ENCODE measurements at regions not wholly inside any gene's neighbourhood (a gene's known extent, or its start where the extent isn't known, plus 50 kb on each side); places are given as distances from the start of the nearest gene placed in this dataset.
A peak's percentile ranks its signal among the peaks of the same experiment; 100 is the strongest.

GRCh38 chr10:113420733-113421675 is 131.8 kb upstream of the HABP2 start:
- no peak for DNase-seq

DNA sequence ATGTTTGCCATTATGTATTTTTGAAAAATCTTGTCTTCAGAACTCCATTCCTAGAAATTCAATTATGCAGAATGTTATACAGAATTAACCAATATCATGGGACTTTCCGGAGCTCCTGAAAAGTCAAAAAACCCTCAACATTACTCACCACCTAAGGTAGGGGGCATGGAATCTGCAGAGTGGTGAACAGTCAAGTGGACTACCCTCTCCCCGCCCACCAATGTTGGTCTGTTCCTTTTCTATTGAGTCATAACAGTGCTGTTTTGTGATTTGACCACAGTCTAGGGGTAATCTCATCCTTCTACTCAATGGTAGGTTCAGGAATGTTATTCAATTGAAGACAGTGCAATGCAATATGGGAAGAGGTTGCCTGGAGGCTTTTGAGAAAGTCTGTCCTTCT is 130.5 kb upstream of the HABP2 start:
- DNase-seq, result no peak

DNA sequence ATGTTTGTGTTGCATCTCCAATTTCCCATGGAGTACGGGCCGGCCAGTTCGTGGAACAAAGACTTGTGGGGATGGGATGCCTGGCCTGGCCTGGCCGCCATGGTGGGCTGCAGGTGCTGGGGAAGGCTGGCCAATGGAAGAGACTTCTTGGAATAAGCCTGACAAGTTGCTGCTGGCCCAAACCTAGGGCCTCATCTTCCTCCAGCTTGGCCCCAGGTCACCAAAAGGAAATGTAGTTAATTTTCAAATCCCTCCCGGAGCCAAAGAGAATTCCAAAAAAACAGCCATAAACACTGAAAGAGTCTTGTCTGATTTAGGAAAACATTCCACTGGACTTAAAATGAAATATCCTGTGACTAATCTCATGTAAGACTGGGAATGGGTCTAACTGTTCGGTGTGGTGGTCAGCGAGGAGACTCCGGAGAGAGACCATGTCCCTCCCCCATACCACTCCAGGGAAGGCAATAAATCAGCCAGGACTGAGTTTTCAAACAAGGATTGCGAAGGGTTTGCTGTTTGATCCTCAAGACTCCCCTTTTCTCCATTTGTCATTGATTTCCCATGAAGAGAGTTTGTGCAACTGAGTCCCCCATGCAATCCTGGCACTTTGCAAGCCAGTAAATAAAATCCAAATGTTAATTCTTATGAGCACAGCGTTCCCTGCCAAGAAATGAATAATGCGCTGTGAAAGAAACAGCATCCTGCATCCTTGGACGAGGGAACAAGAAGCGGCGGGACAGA is 128.7 kb upstream of the HABP2 start:
- peak; percentile 86 for DNase-seq

- DNase-seq, result no peak
Observed at GRCh38 chr10:113425008-113425407, 127.8 kb upstream of the HABP2 start.

- DNase-seq, result no peak
Observed at GRCh38 chr10:113425541-113425951, 127.3 kb upstream of the HABP2 start.

DNA sequence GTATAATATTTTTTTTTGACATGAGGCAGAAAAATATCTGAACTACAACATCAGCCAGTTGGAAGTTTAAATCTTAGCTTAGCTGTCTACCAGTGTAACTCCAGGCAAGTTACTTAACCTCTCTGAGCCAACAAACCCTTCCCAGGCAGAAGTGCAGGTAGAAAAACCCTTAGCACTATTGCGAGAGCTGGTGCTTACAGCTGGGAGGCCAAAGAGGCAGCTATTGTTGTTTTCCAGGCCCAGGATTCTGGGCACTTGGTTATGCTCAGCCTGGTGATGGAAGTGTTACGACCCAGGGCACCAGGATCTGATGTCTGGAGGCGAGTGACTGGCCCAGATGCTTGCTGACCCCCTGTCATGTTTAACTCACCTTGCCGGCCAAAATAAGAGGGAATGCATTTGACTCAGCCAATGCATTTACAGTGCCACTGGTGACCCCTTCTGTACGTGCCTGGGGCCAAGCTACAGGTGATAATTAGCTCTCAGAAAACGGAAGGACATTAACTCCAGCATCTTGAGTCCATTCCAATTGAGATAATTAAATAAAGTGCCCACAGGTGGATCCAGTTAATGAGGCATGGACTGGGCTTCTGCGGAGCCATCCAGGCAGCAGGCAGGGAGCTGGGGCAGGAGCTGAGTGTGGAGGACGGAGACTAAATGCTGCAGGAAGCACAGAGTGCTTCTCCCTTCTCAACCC is 126.5 kb upstream of the HABP2 start:
- DNase-seq, result no peak

DNA sequence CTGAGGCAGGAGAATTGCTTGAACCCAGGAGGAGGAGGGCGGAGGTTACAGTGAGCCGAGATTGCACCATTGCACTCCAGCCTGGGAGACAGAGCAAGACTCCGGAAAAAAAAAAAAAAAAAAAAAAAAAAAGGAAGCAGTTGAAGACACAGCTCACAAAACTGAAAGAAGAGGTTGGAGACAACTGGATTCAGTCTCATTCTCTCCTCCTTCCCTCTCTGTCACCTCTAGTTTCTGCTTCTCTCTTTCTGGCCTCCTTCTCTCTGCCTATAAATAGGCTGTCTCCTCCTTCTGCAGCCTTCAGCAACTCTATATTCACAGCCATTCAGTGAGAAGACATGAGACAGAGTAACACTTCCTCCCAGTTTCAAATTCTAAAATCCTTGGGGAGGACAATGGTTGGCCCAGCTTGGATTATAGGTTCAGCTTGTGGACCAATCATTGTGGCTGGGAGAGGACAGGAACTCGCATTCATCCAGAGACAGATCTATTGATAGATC is 125.6 kb upstream of the HABP2 start:
- no peak for DNase-seq

GRCh38 chr10:113427811-113428558 is 124.9 kb upstream of the HABP2 start:
- no peak for DNase-seq

DNA sequence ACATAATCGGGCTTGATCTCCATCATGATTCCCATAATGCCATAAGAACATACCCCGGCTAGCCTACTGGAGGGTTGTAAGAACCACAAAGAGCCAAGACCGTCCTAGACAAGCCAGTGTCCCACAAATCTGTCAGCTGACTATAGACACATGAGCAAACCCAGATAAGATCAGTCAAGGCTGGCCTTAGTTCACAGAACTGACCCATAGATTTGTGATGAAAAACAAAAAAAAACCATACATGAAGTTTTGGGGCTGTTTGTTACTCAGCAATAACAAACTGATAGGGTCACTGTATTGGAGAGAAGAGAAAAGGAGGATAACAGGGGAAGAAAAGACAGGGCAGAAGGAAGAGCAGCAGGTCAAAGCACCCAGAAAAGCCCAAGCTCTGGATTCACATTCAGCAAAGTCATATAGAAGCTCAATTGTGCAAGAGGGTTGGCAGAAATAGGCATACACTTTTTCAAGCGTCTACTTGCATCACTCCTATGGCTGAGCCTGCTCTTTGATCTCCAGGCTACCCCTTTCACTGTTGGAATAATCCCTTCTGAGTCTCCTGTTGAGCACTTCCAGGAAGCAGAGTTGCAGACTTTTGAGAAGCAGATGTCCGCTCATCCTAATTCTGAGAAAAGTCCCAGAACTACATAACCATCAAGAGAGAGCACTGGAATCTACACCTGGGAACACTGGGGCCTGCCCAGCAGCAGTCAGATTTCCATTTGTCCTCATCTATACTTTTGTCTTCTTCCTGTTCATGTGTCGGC is 122.0 kb upstream of the HABP2 start:
- DNase-seq, result no peak

DNA sequence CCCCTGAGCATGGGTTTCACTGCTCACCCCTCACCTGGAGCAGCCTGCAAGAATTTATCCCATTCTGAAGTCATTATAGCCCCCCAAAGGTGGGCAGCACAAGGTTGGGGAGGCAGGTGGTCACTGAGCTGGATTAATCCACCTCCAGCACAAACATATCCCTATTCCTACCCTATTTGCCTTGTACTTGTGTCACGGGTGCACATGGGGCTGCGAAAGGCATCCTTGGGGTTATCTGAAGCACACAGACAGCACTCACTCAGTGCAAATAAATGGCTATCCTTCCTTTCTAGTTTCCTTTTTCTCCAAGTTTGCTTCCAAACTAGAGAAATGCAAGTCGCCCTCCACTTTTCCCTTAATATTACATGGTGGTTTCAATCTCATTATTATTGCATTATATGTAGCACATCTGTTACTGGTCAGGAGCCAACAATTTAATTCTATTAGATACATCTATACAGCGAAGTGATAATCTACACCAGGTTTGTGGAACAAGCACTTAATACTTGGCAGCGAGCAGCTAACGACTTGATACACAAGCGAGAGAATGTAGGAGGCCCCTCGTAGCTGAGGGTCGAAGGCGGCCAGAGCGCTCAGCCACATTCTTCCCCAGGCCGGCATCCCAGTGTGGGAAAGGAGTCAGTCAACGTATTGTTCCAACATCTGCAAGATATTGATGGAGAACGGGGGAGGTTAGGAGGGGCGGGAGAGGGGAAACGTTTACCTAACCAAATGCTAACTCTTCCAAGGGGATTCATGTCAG is 121.3 kb upstream of the HABP2 start:
- peak; percentile 43 for DNase-seq

GRCh38 chr10:113433711-113434110 is 119.1 kb upstream of the HABP2 start:
- no peak for DNase-seq

- no peak for DNase-seq
Observed at GRCh38 chr10:113434315-113434714, 118.5 kb upstream of the HABP2 start.

- no peak for DNase-seq
Observed at GRCh38 chr10:113434950-113435349, 117.9 kb upstream of the HABP2 start.

DNA sequence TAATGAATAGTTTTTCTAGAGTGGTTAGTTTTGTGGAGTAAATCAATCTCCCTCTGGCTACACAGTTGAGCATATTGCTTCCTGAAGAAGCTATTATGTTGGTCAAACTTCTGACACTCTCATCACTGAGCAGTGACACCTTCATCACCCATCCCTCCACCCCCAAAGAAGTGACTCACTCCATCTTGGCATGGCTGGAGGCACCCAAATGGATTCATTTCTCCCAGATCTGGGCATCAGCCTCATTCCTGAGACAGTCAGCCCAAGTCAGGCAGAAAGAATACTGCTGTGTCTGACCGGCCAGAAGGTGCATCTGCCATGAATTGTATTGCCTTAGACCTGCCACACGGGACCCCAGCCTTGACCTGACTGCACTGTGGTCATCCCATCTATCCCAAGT is 117.0 kb upstream of the HABP2 start:
- no peak for DNase-seq

- DNase-seq, result peak; percentile 22
Observed at GRCh38 chr10:113436851-113437250, 116.0 kb upstream of the HABP2 start.

DNA sequence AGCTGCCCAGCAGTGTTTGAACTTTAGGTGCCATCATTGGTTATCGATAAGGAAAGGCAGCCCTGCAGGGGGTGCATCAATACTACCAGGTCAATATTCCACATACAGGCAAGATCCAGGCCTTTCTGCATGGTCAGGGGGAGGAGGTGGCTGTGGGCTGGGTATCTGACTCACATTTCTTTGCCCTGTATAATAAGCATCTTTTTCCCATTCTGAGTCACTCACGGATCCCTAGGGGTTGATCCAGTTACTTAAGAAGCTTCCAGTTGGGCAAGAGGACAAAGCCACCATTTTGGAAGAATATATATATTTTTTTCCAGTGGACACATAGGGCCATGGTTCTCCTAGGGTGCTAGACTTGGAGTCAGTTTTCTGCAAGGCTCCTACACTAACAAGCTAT is 114.2 kb upstream of the HABP2 start:
- peak; percentile 75 for DNase-seq

DNA sequence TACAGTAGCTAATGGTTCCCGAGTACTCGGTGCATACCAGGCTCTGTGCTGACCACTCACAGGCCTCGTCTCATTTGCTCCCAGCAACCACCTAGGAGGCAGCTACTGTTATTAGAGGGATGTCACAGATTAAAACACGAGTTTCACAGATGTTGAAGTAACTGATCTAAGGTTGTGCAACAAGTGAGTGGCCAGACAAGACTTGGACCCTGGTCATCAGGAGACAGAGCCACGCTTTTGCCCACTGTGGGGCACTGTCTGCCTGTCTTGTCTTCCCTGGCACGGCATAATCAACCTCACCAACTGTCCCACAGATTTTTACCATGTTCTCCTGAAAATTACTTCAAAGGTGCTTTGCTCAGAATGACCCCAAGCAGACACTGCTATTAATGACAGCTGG is 111.6 kb upstream of the HABP2 start:
- no peak for DNase-seq

GRCh38 chr10:113441686-113442270 is 111.1 kb upstream of the HABP2 start:
- no peak for DNase-seq

- no peak for DNase-seq
Observed at GRCh38 chr10:113442336-113442735, 110.5 kb upstream of the HABP2 start.

- no peak for DNase-seq
Observed at GRCh38 chr10:113443141-113443925, 109.5 kb upstream of the HABP2 start.

All from fibroblast of upper back skin (primary cell).